NCI-H2107 treated with DMSO at 0.1 percent for 48 hours (cell line): ENCODE measurements at regions not wholly inside any gene's neighbourhood (a gene's known extent, or its start where the extent isn't known, plus 50 kb on each side); places are given as distances from the start of the nearest gene placed in this dataset.

Experiments used
- DNase-seq: peaks from one replicate; lab custom pipeline; 2025; ENCODE audit not compliant: unreplicated experiment; lab: John Stamatoyannopoulos, UW

DNA sequence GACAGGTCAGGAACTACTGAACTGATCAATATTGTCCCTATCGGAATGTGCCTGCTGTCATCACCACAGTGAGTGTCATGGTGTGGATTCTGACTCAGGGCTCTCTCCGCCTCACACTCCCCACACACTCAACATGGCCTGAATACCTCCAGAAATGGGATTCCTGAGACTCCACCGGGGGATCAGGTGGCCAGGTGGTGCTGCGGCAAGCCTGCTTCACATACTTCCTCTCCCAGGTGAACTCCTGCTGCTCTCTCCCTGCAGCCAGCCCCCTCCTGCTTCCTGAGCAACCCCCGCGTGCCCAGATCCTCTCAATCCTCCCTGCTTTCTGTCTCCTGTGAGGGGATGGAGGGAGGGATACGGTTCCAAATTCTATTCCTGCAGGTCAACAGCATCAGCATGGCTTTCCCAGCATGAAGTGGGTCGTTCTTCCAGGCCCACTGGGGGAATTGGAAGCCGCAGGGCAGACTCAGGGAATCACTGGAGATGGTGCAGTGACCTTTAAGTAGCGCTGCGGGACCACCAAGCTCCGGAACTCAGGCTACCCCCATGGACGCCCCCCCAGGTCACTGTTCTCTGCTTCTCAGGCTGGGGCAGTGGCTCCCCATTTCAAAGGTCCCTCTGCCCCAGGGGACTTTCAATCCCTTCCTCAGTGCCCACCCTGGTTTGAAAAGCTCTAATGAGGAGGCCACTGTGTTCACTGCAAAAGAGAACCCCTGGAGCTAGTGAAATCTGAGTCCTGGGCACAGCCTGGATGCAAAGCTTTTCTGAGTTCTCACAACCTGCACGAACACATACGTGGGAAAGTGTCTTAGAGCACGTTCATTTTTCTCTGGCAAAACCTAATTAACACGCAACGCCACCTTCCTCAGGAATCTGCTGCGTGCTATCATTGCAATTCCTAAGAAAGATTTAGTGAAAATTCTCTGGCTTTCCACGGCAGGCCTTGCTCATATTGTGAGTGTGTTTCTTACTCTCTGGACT is 168.4 kb downstream of the ZFP36L2 start:
- DNase-seq: peak; percentile 19

DNA sequence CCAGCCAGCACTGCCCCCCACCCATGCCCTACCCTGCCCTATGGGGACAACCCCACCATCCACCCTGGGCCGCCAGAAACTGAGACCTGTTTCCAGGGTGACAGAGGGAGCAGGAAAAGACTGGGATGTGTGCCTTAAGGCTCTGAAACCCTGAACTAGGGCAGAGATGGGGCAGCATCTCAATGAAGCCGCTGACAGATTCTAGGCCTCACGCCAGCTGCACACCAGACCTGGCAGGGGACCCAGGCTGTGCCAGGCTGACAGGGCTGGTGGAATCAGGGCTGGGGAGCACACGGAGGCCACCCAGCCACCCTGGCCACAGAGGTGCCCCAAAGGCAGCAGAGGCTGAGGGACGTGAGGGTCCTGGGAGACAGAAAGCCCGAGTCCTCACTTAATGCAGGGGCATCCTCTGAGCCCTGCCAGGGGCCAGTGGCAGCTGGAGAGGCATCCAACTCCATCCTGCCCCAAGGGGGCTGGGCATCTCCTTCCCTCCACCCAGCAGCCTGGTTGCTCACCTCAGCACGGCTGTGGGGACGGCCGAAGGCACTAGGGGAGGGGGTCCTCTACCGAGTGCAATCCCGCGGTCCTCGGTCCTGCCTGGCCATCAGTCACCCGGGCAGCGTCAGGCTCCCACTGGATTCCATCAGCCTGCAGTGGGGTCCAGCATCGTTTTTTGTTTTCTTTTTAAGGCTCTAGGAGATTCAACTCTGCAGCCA is 169.2 kb downstream of the ZFP36L2 start:
- no peak for DNase-seq

DNA sequence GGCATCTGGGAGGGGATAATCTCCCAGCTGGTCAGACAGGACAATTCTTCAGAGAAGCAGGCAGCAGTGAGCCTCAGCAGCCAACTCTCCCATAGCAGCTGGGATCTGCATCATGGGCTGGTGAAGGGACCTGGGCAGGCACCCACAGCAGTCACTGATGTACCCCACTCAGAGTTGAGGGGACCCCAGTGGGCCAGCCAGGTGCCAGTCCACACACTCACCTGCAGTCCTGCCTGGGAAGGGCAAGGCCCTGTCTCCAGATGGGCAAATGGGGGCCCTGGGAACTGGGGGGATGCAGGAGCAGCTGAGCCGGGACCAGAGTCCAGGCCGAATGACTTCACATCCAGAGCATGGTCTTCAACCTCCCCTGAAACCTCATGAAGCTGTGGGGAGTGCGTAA is 170.4 kb downstream of the ZFP36L2 start:
- no peak for DNase-seq

DNA sequence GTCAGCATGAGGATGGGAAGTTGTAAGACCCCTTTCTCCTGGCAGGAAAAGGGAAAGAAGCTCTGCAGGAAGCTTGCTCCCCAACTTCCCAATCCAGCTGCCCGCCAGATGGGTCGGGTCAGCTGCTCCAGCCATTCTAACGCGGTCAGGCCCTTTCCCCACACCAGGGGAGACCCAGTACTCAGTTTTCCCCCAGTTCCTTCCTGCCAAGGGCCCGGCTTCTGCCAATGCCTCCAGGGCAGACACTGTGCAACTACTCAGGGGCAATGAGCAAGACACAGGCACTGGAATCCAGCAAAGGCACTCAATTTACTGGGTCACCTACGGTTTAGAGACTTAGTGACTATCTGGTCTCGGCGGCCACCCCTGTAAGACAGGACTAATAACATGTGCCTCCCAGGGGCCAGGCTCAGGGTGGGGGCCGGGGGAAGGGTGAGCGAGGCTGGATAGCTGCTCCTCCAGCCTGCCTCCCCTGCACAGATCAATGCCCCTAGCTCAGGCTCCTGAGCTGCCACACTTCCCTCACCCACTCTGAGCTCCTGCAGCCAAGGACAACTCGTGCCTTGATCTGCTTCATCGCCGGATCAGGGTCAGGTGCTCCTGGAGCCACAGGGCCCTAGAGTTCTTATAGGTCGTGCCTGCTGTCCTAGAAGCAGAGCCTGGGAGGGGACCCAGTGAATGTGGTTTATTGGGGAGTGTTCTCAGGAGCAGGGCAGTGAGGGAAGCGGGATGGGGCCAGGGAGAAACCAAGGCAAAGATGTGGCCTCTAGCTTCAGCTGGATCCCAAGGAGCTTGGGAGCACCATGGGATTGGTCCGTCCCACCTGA is 171.1 kb downstream of the ZFP36L2 start:
- no peak for DNase-seq

DNA sequence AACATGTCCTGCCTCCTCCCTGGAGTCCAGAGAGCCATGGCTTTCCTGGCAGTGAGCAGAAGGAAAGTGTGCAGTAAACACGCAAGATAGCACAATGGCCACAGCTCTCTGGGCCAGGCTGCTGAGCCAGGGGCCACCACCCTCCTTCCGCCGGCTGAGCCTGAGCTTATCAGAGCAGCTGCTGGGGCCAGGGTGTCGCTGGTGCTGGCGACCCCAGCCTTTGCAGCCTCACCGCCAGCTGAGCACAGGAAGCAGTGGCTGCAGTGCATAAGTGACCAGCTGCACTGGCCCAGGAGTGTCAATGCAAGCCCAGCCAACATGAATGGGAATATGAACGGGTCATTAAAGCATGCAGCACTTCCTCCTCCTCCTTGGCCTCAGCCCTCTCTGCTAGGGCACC is 172.0 kb downstream of the ZFP36L2 start:
- no peak for DNase-seq

DNA sequence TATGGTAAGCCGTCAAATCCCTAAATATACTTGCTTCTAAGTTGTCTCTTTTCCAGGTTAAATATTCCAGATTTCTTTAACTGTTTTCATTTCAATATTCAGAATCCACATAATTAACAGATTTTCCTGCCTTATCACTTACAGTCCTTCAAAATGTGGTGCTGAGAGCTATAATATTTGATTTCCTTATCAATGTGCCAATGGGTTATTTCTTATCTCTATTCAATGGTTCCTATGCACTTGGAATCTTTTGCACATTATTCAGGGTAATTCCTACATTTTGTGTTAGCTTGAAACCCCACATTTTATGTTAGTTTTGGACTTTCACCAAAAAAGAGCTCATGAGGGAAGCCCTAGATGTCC is 173.5 kb downstream of the ZFP36L2 start:
- DNase-seq: no peak

DNA sequence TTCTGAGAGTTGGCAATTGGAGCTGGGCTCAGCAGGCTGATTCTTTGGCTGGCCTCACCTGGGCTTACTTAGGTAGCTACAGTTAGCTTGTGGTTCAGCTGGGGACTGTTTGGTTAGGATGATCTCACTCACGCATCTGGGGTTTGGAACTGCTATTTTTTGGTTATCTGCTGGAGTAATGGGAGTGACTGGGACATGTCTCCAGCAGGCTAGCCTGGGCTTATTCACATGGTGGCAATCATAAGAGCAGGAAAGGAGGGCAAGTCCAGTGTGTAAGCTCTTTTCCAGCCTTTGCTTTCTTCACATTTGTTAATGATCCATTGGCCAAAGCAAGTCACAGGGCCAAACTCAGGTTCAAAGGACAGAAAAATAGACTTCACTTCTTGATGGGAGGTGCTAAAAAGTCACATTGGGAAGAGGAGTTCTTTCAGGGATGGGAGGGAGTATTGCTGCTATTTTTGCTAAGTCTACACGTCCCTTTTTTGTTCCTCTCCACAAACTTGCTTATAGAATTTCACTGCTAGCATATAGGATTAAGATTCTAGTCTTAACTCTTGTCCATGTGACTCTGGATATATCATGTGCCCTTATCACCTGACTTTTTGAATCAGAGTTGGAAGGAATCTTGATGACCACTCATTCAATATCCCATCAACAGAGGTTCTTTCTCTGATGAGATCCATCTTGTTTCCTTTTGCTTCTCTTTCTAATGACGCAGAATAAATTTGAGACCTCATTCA is 174.0 kb downstream of the ZFP36L2 start:
- no peak for DNase-seq

DNA sequence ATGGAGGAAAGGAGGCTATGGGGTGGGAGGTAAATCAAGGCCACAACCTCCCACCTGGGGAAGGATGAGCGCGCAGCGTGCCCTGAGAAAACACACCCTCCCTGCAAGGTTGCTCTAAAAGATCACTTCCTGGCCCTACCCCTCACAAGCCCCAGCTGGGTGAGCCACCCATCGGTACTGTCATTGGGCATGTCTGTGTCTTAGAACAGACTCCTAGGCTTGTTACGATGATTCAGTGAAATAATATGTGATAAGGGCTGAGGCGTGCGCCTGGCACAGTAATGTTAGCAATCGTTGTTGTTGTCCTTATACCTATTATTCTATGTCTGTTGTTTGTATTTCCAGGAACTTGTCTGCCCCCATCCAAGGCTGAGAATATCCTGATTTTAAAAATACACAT is 175.1 kb downstream of the ZFP36L2 start:
- DNase-seq: no peak

DNA sequence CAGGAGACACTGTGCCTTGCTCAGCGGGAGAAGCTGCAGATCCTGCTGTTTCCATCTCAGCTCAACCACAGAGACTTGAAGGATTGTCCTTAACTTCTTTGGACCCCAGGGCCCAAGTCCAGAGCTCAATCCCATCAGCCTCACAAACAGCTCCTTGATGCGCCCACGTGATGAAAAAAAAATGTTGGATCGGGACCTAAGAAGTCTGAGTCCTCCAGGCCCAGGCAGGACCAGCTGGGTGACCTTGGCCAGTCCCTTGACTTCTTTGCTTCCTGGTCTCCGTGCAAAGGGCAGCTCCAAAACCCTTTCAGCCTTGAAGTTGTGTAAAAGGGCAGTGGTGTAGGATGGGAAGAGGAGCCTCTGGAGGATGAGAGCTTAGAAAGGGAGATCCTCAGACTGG is 175.5 kb downstream of the ZFP36L2 start:
- no peak for DNase-seq

DNA sequence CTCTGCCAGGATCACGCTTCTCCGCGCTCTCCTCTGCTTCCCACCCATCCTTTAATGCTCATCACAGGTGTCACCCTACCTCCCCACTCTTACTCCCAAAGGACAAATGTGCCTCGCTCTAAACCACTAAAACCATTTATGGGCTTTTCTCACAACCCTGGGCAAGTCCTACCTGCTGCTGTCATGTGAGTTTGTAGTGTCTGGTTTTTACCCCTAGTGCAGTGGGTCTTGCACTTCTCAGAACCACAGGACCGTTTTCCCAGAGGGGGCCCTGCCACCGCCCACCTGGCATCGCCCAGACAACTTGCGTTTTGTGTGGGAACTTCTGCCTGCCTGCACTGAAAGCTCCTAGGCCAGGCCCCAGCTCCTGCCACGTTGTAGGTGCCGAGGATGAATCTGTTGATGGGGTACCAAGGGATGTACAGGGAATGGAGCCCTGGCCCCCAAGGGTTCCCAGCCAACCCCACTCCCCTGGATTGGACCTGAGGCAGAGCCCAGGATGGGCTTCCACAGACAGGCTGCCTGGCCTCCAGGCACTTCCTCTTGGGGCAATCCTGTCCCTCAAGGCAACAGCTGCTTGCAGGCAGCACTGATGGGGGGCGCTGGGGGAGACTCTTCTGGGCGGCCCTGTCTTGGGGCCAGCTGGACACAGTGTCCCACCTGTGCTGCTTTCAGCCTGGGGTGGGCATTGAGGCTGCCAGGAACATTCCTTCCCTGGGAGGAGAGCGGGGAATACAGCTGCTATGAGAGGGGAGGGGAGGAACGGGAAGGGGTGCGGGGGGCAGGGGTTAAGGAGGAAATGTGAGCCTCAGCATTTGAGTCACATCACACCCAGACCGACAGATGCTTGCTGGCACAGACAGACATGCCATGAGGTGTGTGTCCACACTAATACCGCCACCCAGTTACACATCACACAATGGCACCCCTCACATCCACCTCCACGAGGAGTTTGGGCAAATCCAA is 176.3 kb downstream of the ZFP36L2 start:
- DNase-seq: no peak

DNA sequence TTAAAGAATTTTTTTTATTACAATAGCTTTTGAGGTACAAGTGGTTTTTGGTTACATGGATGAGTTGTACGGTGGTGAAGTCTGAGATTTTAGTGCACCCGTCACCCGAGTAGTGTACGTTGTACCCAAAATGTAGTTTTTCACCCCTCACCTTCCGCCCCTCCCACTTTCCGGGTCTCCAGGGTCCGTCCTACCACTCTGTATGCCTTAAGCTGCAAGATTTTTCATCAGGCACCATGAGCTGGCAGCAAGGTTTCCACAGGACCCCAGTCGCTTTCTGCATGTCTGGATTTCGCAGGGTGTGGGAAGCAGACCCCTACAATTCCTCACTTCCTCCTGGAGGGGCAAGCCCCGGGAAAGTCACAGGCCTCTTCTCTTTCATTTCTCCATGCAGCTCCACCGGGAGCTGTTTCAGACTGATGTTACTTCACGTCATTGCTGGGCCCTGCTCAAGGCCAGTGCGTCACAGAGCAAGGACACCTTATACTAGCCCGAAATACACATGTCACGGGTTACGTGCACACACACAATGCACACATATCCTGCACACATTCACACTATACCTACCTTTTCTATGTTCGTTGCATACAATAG is 179.1 kb downstream of the ZFP36L2 start:
- no peak for DNase-seq

DNA sequence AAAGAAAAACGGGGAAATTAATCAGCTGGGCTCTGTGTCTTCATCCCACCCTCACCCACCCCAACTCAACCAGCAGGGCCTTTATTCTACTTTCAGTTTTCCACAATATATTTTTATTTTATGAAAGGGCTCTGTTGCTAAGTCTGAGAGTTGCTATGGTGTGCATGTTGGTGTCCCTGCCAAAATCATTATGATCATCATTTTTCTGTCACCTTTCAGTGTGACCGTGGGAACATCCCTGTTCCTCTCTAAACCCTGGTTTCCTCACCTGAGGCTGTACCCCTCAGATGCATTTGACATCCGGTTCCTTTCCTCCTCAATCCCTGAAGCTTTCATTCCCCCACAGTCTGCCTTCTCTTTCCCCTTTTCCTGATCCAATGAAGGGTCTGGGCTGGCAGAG is 180.5 kb downstream of the ZFP36L2 start:
- DNase-seq: no peak

DNA sequence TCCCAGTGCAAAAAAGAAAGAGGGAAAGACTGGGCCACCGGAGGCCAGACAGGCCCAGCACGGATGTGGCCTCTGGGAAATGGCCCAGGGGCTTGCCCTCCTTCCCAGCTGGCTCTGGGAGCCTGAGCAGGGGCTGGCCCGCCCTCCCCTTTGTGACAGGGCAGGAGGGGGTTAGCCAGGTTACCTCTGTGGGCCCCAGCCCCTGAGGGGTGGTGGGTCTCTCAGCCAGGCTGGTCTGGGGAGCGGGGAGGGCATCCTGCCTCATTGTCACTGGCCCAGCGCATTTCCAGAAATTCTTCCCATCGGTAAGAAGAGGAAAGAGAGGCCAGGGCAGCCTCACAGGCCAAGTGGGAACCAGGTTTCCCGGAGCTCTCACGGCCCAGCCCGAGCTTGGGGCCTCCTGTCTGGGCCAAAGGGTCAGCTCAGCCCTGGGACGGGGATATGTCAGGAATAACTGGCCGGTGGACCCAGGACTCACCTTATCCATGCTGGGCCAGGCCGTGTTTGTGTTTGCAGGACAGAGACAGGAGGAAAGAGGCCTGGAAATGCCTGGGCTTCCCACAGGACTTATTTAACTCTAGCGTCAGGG is 182.2 kb downstream of the ZFP36L2 start:
- no peak for DNase-seq

DNA sequence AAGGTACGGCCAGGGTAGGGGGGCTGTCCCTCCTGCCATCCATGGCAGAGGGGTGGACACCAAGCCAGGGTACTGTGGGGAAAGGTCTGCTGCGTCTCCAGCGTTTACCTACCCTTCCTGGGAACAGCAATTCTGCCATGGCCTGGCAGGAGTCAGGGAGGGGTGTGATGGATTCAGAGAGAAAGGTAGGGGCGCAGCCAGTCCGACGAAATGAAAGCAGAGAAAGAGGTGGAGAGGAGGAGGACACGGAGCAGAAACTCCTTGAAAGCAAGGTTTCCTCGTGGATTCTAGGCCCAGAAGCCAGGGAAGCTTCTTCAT is 182.9 kb downstream of the ZFP36L2 start:
- no peak for DNase-seq

DNA sequence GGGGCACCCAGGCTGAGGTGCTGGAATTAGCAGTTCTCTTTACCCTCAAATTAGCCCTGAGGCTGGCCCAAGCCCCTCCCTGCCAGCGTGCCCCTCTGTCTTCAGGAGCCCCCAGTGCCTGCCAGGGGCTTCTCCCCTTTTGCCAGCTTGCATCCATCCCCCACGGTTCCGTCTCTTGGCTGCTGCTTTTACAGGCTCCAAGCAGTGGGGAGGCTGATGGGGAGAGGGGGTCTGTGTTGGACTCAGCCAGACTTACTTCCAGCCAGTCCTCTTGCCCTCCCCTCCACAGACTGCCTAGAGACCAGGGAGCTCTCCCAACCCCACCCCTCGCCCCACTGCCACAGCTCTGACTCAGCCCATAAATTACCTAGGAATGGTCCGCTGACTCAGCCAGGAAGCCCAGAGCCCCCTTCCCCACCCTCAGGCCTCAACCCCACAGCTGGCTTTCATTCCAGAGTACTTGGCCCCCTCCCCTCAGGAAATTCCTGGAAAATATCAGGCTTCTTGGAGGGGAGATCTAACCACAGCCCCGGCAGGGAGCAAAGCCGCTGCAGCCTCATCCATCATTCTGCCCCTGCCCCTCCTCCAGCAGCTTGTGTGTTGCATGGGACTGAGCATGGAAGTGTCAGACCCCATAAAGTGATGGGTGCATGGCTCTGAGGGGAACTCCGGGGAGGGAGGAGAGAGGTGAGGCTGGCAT is 184.6 kb downstream of the ZFP36L2 start:
- DNase-seq: no peak

DNA sequence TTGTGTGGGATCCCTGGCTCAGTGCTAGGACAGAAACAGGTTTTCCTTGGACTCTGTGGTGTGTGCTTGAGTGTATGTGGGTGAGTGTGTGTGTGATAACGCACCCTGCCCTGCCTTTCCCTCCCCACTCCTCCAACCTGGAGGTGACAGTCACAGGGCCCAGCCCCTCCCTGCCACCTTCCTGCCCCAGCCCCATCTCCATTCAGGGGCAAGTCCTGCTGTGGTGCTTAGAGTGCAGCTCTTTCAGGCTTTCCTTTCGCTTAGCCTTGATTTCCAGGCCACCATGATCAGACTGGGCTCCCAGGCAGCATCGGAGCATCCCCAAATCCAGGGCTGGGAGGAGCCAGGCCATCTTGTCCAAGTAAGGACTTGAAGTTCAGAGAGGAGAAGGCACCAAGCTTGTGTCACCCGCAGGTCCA is 185.2 kb downstream of the ZFP36L2 start:
- no peak for DNase-seq

DNA sequence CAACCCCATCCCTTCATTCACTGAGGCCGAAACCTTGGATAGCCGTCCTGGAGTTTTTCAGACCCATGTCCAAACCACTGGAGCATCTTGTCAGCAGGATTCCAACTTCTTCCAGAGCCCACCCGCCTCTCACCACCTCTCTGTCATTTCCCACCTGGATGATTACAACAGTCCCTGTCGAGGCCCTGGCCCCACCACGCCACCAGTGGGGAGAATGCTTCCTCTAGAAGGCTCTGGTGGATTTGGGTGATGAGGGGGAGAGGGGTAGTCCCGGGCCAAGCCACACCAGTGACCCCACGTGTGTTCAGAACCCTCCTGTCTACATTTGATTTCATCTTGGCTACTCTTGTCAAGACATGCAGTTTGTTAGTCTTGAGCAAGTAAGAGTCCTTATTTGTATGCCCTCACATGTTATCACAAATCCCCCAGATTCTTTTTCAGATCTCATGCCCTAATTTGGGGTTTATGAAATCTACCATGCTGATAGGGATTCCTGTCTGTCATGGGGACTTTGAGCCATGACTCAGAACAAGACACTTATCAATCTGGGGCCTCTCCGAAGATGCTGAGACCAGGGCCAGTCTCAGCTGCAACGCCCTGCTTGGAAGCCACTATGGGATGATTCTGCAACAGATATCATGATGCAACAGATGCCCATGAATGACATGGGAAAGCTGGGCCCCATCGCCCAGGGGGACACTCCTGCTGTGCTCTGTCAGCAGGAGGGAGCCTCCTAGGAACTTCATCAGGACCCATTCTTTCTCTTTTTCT is 186.1 kb downstream of the ZFP36L2 start:
- DNase-seq: no peak
